NT2/D1 (cell line): ENCODE measurements at regions not wholly inside any gene's neighbourhood (a gene's known extent, or its start where the extent isn't known, plus 50 kb on each side); places are given as distances from the start of the nearest gene placed in this dataset.

Source experiments
- SUZ12 ChIP-seq: IDR thresholded peaks from 2 replicates; pipeline ENCODE4 v1.6.1; 2011; ENCODE audit not compliant: insufficient read length, insufficient read depth; ENCODE audit errors: extremely low read depth
- YY1 ChIP-seq: IDR thresholded peaks from 2 replicates; pipeline ENCODE4 v1.6.1; 2011; ENCODE audit not compliant: insufficient read length, insufficient read depth
- ZNF274 ChIP-seq: IDR thresholded peaks from 2 replicates; pipeline ENCODE4 v1.6.1; 2011; ENCODE audit warnings: mild to moderate bottlenecking, low read depth, low read length

DNA sequence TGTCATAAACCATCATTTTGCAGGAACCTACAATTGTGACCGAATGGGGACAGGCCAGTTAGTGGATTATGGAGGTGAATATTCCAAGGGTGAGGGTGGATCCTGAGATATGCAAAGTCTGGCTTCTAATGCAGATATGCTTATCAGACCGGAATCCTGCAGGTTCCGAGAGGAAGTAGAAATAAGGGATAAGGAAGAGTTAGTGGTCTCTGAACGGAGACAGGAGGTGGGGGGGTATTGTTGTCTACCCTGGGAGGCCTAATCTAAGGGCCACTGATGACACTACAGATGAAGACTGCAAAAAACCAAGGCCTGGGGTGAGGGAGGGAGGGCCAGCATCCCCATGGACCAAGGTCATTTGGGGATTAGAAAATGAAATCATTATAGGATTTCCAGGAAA lies 67.7 kb upstream of the GATA6 start:
- TF ChIP-seq SUZ12 (no peak), ZNF274 (no peak), YY1 (no peak)
